ENCODE measurements at regions not wholly inside any gene's neighbourhood (a gene's known extent, or its start where the extent isn't known, plus 50 kb on each side); places are given as distances from the start of the nearest gene placed in this dataset.
A peak's percentile ranks its signal among the peaks of the same experiment; 100 is the strongest.

DNA sequence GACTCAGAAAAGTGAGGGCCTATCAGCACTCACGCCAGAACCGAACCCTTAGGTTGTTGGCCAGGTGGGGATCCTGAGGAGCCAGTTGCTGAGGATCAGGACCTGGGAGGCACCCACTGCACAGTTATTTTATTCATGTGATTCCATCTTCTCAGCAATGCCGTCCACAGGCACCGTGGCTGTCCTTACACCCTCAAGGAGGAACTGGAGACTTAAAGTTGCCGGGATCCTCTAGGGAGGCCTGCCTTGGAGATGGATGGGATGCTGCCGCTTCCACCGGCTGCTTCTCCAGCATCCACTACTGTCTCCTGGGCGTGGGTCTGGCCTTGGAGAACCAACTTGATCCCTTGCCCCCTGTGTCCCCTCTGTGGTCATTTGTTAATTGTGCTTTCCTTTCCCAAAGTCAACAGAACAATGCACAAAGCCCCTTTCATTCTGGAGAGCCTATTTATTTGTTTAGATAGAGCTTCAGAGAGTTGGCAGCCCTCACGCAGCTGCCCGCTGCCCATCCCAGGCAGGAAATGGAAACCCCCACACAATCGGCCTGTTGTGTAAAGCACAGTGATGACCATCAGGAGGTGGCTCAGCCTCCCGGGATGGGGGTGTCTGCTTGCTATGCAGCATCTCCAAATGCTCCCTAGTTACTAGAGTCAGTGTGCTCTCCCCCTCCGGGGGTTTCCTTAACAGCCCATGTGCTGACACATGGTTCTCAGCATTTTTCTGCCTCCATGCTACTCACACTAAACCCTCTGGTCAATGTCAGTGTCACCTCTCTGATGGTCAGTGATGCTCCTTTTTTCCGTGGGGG is 52.9 kb upstream of the IGFBP3 start:
- DNase-seq, result peak; percentile 3

DNA sequence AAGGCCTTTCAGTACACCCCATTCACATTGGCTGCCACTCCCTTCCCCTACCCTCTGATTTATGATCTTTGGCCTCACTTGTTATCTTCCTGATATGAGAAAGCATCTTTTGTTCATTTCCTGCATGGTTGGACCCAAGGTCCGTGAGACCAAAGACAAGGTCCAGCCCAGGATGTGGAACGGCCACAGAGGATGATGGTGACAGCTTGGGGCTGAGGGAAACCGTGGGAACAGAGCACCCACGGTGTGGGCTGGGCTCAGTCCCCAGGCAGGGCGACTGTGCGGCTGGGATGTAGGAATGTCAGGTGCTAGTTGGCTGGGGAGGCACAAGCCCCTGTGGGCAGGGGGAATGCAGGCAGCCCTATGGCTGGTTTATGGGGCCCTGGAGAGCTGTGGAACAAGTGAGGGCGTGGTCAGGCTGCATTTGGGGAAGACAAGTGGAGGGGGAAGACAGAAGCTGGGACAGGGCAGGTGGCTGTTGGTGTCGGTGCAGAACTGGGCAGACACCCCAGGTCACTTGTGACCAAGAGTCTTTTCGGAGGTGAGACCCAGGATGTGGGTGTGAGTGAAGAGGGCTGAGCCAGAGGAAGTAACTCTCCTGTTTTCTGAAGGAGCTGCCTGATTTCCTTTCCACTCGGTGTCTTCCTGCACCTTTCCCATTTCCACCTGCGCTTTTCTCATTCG is 51.7 kb upstream of the IGFBP3 start:
- DNase-seq, result no peak

- no peak for DNase-seq
Measured at GRCh38 chr7:45971661-45972175, 50.6 kb upstream of the IGFBP3 start.

DNA sequence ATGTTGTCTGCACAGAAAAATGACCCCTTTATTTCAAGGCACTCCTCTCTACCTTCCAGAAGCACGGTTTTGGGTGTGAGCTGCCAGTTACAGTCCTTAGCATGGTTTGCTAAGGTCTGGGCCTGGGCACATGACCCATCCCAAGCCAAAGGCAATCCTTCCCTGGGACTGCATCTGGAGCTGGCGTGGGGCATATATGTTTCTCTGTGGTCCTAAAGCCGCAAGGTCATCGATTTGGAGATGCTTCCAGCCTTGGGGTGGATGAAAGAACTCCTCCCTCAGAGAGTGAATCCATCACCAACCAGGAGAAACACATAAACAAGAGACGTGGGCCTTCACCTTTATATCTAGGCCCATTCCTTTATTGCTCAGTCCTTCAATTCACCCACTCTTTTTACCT is 50.1 kb upstream of the IGFBP3 start:
- no peak for DNase-seq
